ENCODE measurements at regions not wholly inside any gene's neighbourhood (a gene's known extent, or its start where the extent isn't known, plus 50 kb on each side); places are given as distances from the start of the nearest gene placed in this dataset.

DNA sequence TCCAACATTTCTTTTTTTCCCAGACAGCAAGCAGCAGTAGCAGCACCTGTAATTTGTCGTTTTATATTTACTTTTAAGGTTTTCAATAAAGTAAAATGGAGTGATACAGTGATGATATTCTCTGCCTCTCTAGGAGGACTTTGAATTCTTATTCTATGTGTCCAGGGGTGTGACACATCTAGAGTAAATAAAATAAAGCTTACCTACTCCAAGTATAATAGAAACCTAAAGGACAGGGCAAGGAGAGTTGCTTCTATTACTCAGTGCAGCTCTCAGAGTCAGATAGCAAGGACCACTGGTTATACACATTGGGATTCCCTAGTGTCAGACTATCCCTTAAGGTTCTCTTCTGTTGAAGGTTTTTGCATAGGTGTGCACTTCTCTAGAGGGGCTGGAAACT lies 95.9 kb downstream of the LMO4 start:
- no peaks in the 10 kb centered on the region for H3K79me1 ChIP-seq (replicated peaks; ENCODE audit: low read length, poor library complexity, severe bottlenecking)
- H3K9me3 ChIP-seq (ENCODE audit: control insufficient read depth, low read length): no peaks in the 10 kb centered on the region
- H3K36me3 ChIP-seq (ENCODE audit: control insufficient read depth in 1 of 2, insufficient read depth in 2 of 2, low read depth in 1 of 2, low read length in 2 of 2): no peaks in the 10 kb centered on the region
- no peak overlapping the region for H2BK120ac ChIP-seq (ENCODE audit: low read depth, low read length)
- H3K23ac ChIP-seq (ENCODE audit: low read length in 2 of 2): no peak overlapping the region
- no peak overlapping the region for H3K4me2 ChIP-seq (ENCODE audit: low read length, poor library complexity, severe bottlenecking)
- H3K27me3 ChIP-seq (ENCODE audit: control insufficient read depth in 1 of 2, insufficient read depth in 1 of 2, low read length in 2 of 2): no peaks in the 10 kb centered on the region
- no peak overlapping the region for H3K4ac ChIP-seq (ENCODE audit: low read depth in 1 of 2, low read length in 2 of 2)
- H3K9ac ChIP-seq (ENCODE audit: low read length): no peak overlapping the region
- H2BK15ac ChIP-seq (ENCODE audit: low read depth, poor library complexity, severe bottlenecking): no peak overlapping the region
- DNase-seq: no peak
- H2AFZ ChIP-seq (ENCODE audit: low read depth, low read length): no peak overlapping the region
- 86% methylated on average over 1 of the region's 1 CpG for WGBS
- H2BK12ac ChIP-seq (ENCODE audit: low read length in 2 of 2): no peak overlapping the region
- no peak overlapping the region for H2BK5ac ChIP-seq (ENCODE audit: low read depth, low read length, poor library complexity, severe bottlenecking)
- no peak overlapping the region for H4K8ac ChIP-seq (ENCODE audit: low read length)
- H3K27ac ChIP-seq (ENCODE audit: low read length, poor library complexity, severe bottlenecking): no peak overlapping the region
- no peak overlapping the region for H3K4me3 ChIP-seq (ENCODE audit: insufficient read depth in 1 of 2, low read depth in 1 of 2, low read length in 2 of 2)
- no peak overlapping the region for H2AK5ac ChIP-seq (ENCODE audit: low read length, severe bottlenecking)
- no peak overlapping the region for H3K14ac ChIP-seq (ENCODE audit: low read length in 2 of 2)
- H4K91ac ChIP-seq (ENCODE audit: low read length): no peak overlapping the region
- H3K18ac ChIP-seq (ENCODE audit: low read depth in 1 of 2, low read length in 2 of 2): no peak overlapping the region
- H3K4me1 ChIP-seq (ENCODE audit: control insufficient read depth, insufficient read depth, low read depth, low read length): peaks cover 3% of the 10 kb centered on the region

DNA sequence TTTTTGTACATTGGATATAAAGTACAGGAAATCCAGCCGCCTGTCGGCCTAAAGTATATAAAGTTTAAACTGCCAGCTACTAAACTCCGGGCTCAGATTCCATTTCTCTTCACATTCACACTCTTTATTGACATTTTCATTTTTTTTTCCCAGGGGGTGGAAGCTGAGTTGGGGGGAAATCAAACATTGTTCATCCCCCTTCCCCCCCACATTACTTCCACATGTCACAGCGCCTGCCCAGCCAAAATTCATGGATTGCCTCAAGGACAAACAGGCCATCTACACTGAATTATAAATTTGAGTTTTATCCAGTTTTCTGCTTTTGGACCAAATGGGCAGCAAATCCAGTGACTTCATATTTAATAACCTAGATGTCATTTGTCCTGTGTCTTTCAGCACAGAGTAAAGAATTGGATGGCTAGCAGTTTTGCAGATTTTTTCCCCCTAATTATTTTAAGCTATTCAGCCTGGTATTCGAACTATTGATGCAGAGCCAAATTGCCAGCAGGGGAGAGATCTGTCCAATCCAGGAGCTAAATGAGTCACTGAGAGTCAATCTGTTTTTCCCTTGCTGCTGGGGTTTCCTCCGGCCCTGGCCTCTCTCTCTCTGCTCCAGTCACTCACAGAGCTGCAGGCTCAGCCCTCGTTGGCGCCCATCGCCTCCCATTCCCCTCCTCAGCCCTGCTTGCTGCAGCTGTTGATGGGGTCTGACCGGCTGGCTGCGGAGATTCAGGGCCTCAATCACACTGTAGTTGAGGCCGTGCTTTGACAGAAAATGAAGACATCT lies 98.0 kb downstream of the LMO4 start:
- Histone ChIP-seq H3K23ac (ENCODE audit: low read length in 2 of 2) (no peak overlapping the region), H2AK5ac (ENCODE audit: low read length, severe bottlenecking) (no peak overlapping the region), H2BK15ac (ENCODE audit: low read depth, poor library complexity, severe bottlenecking) (no peak overlapping the region), H3K18ac (ENCODE audit: low read depth in 1 of 2, low read length in 2 of 2) (no peak overlapping the region), H2BK120ac (ENCODE audit: low read depth, low read length) (no peak overlapping the region), H4K8ac (ENCODE audit: low read length) (no peak overlapping the region), H3K4me3 (ENCODE audit: insufficient read depth in 1 of 2, low read depth in 1 of 2, low read length in 2 of 2) (no peak overlapping the region), H3K36me3 (ENCODE audit: control insufficient read depth in 1 of 2, insufficient read depth in 2 of 2, low read depth in 1 of 2, low read length in 2 of 2) (no peaks in the 10 kb centered on the region), H2BK12ac (ENCODE audit: low read length in 2 of 2) (no peak overlapping the region), H4K91ac (ENCODE audit: low read length) (no peak overlapping the region), H3K9ac (ENCODE audit: low read length) (no peak overlapping the region), H2AFZ (ENCODE audit: low read depth, low read length) (no peak overlapping the region), H3K27me3 (ENCODE audit: control insufficient read depth in 1 of 2, insufficient read depth in 1 of 2, low read length in 2 of 2) (no peaks in the 10 kb centered on the region), H3K27ac (ENCODE audit: low read length, poor library complexity, severe bottlenecking) (no peak overlapping the region), H3K4me2 (ENCODE audit: low read length, poor library complexity, severe bottlenecking) (no peak overlapping the region), H3K14ac (ENCODE audit: low read length in 2 of 2) (no peak overlapping the region), H3K4me1 (ENCODE audit: control insufficient read depth, insufficient read depth, low read depth, low read length) (peaks cover 3% of the 10 kb centered on the region), H3K9me3 (ENCODE audit: control insufficient read depth, low read length) (no peaks in the 10 kb centered on the region), H3K4ac (ENCODE audit: low read depth in 1 of 2, low read length in 2 of 2) (no peak overlapping the region), H2BK5ac (ENCODE audit: low read depth, low read length, poor library complexity, severe bottlenecking) (no peak overlapping the region), H3K79me1 (replicated peaks; ENCODE audit: low read length, poor library complexity, severe bottlenecking) (no peaks in the 10 kb centered on the region)
- no peak for DNase-seq
- 71% methylated on average over 9 of the region's 12 CpGs for WGBS

DNA sequence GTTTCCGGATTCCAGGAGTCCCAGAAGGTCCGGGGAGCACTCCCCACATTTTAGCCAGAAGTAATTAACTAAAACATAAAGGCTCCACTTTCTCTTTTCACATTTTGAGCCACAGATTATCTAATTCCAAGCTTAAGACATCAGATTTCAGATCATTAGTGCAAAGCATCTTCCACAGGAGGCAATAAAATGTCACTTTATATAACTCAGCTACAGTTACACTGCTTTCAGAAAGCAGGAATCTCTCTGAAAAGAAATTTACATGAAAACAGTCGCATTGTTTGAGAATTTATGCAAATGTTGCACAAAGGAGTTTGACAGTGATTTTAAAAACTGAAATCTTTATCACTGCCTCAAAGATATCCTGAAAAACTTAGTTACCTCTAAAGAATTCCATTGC lies 99.7 kb downstream of the LMO4 start:
- H2AFZ ChIP-seq (ENCODE audit: low read depth, low read length): no peak overlapping the region
- no peaks in the 10 kb centered on the region for H3K79me1 ChIP-seq (replicated peaks; ENCODE audit: low read length, poor library complexity, severe bottlenecking)
- H2BK5ac ChIP-seq (ENCODE audit: low read depth, low read length, poor library complexity, severe bottlenecking): no peak overlapping the region
- no peak overlapping the region for H3K18ac ChIP-seq (ENCODE audit: low read depth in 1 of 2, low read length in 2 of 2)
- no peak overlapping the region for H3K4me2 ChIP-seq (ENCODE audit: low read length, poor library complexity, severe bottlenecking)
- H3K14ac ChIP-seq (ENCODE audit: low read length in 2 of 2): no peak overlapping the region
- H2BK15ac ChIP-seq (ENCODE audit: low read depth, poor library complexity, severe bottlenecking): no peak overlapping the region
- DNase-seq: no peak
- no peak overlapping the region for H3K27ac ChIP-seq (ENCODE audit: low read length, poor library complexity, severe bottlenecking)
- H2BK120ac ChIP-seq (ENCODE audit: low read depth, low read length): no peak overlapping the region
- peak overlapping the region; percentile 16 for H3K9ac ChIP-seq (ENCODE audit: low read length)
- no peak overlapping the region for H3K4ac ChIP-seq (ENCODE audit: low read depth in 1 of 2, low read length in 2 of 2)
- H3K23ac ChIP-seq (ENCODE audit: low read length in 2 of 2): no peak overlapping the region
- no peak overlapping the region for H4K91ac ChIP-seq (ENCODE audit: low read length)
- H3K27me3 ChIP-seq (ENCODE audit: control insufficient read depth in 1 of 2, insufficient read depth in 1 of 2, low read length in 2 of 2): no peaks in the 10 kb centered on the region
- H3K36me3 ChIP-seq (ENCODE audit: control insufficient read depth in 1 of 2, insufficient read depth in 2 of 2, low read depth in 1 of 2, low read length in 2 of 2): no peaks in the 10 kb centered on the region
- H3K4me3 ChIP-seq (ENCODE audit: insufficient read depth in 1 of 2, low read depth in 1 of 2, low read length in 2 of 2): no peak overlapping the region
- H2BK12ac ChIP-seq (ENCODE audit: low read length in 2 of 2): no peak overlapping the region
- H4K8ac ChIP-seq (ENCODE audit: low read length): no peak overlapping the region
- no peaks in the 10 kb centered on the region for H3K9me3 ChIP-seq (ENCODE audit: control insufficient read depth, low read length)
- WGBS: 43% methylated on average over 2 of the region's 3 CpGs
- H2AK5ac ChIP-seq (ENCODE audit: low read length, severe bottlenecking): no peak overlapping the region
- peaks cover 3% of the 10 kb centered on the region for H3K4me1 ChIP-seq (ENCODE audit: control insufficient read depth, insufficient read depth, low read depth, low read length)

DNA sequence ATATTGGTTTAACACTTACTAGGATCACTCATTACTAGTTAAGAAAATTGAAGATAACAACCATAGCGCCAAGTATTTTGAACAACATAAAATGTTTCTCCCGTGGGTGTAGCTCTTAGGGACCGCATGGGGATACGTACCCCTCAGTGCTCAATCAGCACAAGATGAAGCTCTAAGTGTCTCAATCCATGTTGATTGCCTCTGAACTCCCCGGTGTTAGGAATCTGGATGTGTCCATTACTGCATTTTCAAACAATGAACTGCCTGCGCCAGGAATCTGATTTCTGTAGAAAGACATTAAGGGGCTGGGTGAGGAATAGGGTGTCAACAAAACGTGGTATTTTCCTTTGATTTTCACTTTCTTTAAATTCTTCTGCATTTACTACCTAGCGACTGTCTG lies 100.2 kb downstream of the LMO4 start:
- no peaks in the 10 kb centered on the region for H3K27me3 ChIP-seq (ENCODE audit: control insufficient read depth in 1 of 2, insufficient read depth in 1 of 2, low read length in 2 of 2)
- no peak overlapping the region for H4K8ac ChIP-seq (ENCODE audit: low read length)
- no peak overlapping the region for H3K4ac ChIP-seq (ENCODE audit: low read depth in 1 of 2, low read length in 2 of 2)
- no peak overlapping the region for H2AK5ac ChIP-seq (ENCODE audit: low read length, severe bottlenecking)
- H3K23ac ChIP-seq (ENCODE audit: low read length in 2 of 2): no peak overlapping the region
- 74% methylated on average over 8 of the region's 8 CpGs for WGBS
- no peak overlapping the region for H2BK5ac ChIP-seq (ENCODE audit: low read depth, low read length, poor library complexity, severe bottlenecking)
- H4K91ac ChIP-seq (ENCODE audit: low read length): no peak overlapping the region
- no peak overlapping the region for H2BK120ac ChIP-seq (ENCODE audit: low read depth, low read length)
- no peak overlapping the region for H3K14ac ChIP-seq (ENCODE audit: low read length in 2 of 2)
- no peak overlapping the region for H3K4me2 ChIP-seq (ENCODE audit: low read length, poor library complexity, severe bottlenecking)
- no peak overlapping the region for H3K4me3 ChIP-seq (ENCODE audit: insufficient read depth in 1 of 2, low read depth in 1 of 2, low read length in 2 of 2)
- no peaks in the 10 kb centered on the region for H3K79me1 ChIP-seq (replicated peaks; ENCODE audit: low read length, poor library complexity, severe bottlenecking)
- no peak overlapping the region for H3K18ac ChIP-seq (ENCODE audit: low read depth in 1 of 2, low read length in 2 of 2)
- no peak overlapping the region for H2BK12ac ChIP-seq (ENCODE audit: low read length in 2 of 2)
- no peak overlapping the region for H2AFZ ChIP-seq (ENCODE audit: low read depth, low read length)
- peaks cover 3% of the 10 kb centered on the region for H3K4me1 ChIP-seq (ENCODE audit: control insufficient read depth, insufficient read depth, low read depth, low read length)
- no peak overlapping the region for H3K27ac ChIP-seq (ENCODE audit: low read length, poor library complexity, severe bottlenecking)
- no peak overlapping the region for H3K9ac ChIP-seq (ENCODE audit: low read length)
- H3K9me3 ChIP-seq (ENCODE audit: control insufficient read depth, low read length): no peaks in the 10 kb centered on the region
- DNase-seq: no peak
- H3K36me3 ChIP-seq (ENCODE audit: control insufficient read depth in 1 of 2, insufficient read depth in 2 of 2, low read depth in 1 of 2, low read length in 2 of 2): no peaks in the 10 kb centered on the region
- no peak overlapping the region for H2BK15ac ChIP-seq (ENCODE audit: low read depth, poor library complexity, severe bottlenecking)
